ENCODE measurements at regions not wholly inside any gene's neighbourhood (a gene's known extent, or its start where the extent isn't known, plus 50 kb on each side); places are given as distances from the start of the nearest gene placed in this dataset.

DNA sequence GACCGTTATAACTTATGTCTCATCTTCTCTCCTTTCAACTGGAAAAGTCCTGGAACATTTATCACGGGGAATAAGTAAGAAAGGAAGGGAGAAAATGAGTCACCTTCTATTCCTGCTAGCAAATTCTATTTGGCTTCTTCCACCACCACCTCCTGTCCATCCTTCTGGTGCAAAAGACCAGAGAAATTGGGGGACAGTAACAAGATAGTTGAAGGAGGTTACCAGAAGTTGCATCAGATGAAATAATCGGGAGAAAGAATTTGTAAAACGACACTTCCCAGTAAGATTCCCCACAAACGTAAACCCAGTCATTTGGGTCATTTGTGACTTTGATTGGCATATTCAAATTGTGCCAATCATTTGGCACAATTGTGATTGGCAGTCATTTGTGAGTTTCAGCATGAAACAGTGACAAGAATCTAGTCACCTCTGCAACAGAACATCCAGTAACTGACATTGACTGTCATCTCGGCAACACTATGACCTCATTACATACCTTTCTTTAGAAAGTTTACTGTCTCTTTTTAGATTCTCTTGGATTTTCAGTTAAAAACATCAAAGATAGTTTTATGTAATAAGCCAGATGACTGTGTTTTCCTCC is 51.3 kb upstream of the PIK3CG start:
- TF ChIP-seq CTCF (conservative IDR thresholded peaks at IDR 0.05) (no peak), EZH2 (IDR thresholded peaks at IDR 0.05; ENCODE audit: low read depth) (no peak)
